ENCODE measurements at regions not wholly inside any gene's neighbourhood (a gene's known extent, or its start where the extent isn't known, plus 50 kb on each side); places are given as distances from the start of the nearest gene placed in this dataset.

- peaks cover 8% of the 10 kb centered on the region for H3K9me3 Mint-ChIP-seq
- H3K27me3 Mint-ChIP-seq (ENCODE audit: low read depth), result no peaks in the 10 kb centered on the region
- ATAC-seq, result no peak
- no peak overlapping the region for H3K4me3 Mint-ChIP-seq
- H3K4me1 Mint-ChIP-seq (ENCODE audit: low read depth), result no peaks in the 10 kb centered on the region
- no peaks in the 10 kb centered on the region for H3K36me3 Mint-ChIP-seq (ENCODE audit: insufficient read depth)
- DNase-seq, result no peak
These were observed 763.6 kb downstream of the ADGRL2 start for GRCh38 chr1:82564333-82564732.

GRCh38 chr1:82562448-82562847 lies 761.7 kb downstream of the ADGRL2 start:
- Mint-ChIP-seq H3K36me3 (ENCODE audit: insufficient read depth) (no peaks in the 10 kb centered on the region), H3K4me1 (ENCODE audit: low read depth) (no peaks in the 10 kb centered on the region), H3K4me3 (no peak overlapping the region), H3K27me3 (ENCODE audit: low read depth) (no peaks in the 10 kb centered on the region), H3K9me3 (peaks cover 8% of the 10 kb centered on the region)
- DNase-seq, result no peak
- no peak for ATAC-seq

GRCh38 chr1:82560566-82560965 lies 759.8 kb downstream of the ADGRL2 start:
- Mint-ChIP-seq H3K4me3 (no peak overlapping the region), H3K9me3 (peaks cover 8% of the 10 kb centered on the region), H3K36me3 (ENCODE audit: insufficient read depth) (no peaks in the 10 kb centered on the region), H3K27me3 (ENCODE audit: low read depth) (no peaks in the 10 kb centered on the region), H3K4me1 (ENCODE audit: low read depth) (no peaks in the 10 kb centered on the region)
- ATAC-seq (no peak), DNase-seq (no peak)

- ATAC-seq (no peak), DNase-seq (no peak)
- Mint-ChIP-seq H3K36me3 (ENCODE audit: insufficient read depth) (no peaks in the 10 kb centered on the region), H3K9me3 (peaks cover 11% of the 10 kb centered on the region), H3K27me3 (ENCODE audit: low read depth) (no peaks in the 10 kb centered on the region), H3K4me1 (ENCODE audit: low read depth) (no peaks in the 10 kb centered on the region), H3K4me3 (no peak overlapping the region)
These were observed 754.8 kb downstream of the ADGRL2 start for GRCh38 chr1:82555501-82555900.

GRCh38 chr1:82549841-82550240 lies 749.1 kb downstream of the ADGRL2 start:
- no peak for DNase-seq
- ATAC-seq, result no peak
- Mint-ChIP-seq H3K4me3 (no peak overlapping the region), H3K4me1 (ENCODE audit: low read depth) (no peaks in the 10 kb centered on the region), H3K36me3 (ENCODE audit: insufficient read depth) (no peaks in the 10 kb centered on the region), H3K27me3 (ENCODE audit: low read depth) (no peaks in the 10 kb centered on the region), H3K9me3 (peaks cover 29% of the 10 kb centered on the region)

- Mint-ChIP-seq H3K4me1 (ENCODE audit: low read depth) (no peaks in the 10 kb centered on the region), H3K36me3 (ENCODE audit: insufficient read depth) (no peaks in the 10 kb centered on the region), H3K4me3 (no peak overlapping the region), H3K27me3 (ENCODE audit: low read depth) (no peaks in the 10 kb centered on the region), H3K9me3 (peaks cover 33% of the 10 kb centered on the region)
- DNase-seq (no peak), ATAC-seq (no peak)
These were observed 742.0 kb downstream of the ADGRL2 start for GRCh38 chr1:82542766-82543165.

- no peak overlapping the region for H3K4me3 Mint-ChIP-seq
- H3K9me3 Mint-ChIP-seq, result peaks cover 33% of the 10 kb centered on the region
- no peaks in the 10 kb centered on the region for H3K27me3 Mint-ChIP-seq (ENCODE audit: low read depth)
- no peak for ATAC-seq
- H3K4me1 Mint-ChIP-seq (ENCODE audit: low read depth), result no peaks in the 10 kb centered on the region
- no peaks in the 10 kb centered on the region for H3K36me3 Mint-ChIP-seq (ENCODE audit: insufficient read depth)
- no peak for DNase-seq
These were observed 741.4 kb downstream of the ADGRL2 start for GRCh38 chr1:82542141-82542540.

GRCh38 chr1:82540006-82540405 lies 739.3 kb downstream of the ADGRL2 start:
- DNase-seq, result no peak
- peaks cover 24% of the 10 kb centered on the region for H3K9me3 Mint-ChIP-seq
- H3K4me1 Mint-ChIP-seq (ENCODE audit: low read depth), result no peaks in the 10 kb centered on the region
- no peak for ATAC-seq
- no peaks in the 10 kb centered on the region for H3K27me3 Mint-ChIP-seq (ENCODE audit: low read depth)
- no peaks in the 10 kb centered on the region for H3K36me3 Mint-ChIP-seq (ENCODE audit: insufficient read depth)
- no peak overlapping the region for H3K4me3 Mint-ChIP-seq

- Mint-ChIP-seq H3K4me3 (no peak overlapping the region), H3K27me3 (ENCODE audit: low read depth) (no peaks in the 10 kb centered on the region)
- ATAC-seq, result no peak
These were observed 738.1 kb downstream of the ADGRL2 start for GRCh38 chr1:82538876-82539275.

GRCh38 chr1:82534996-82535395 lies 734.3 kb downstream of the ADGRL2 start:
- no peak for ATAC-seq
- no peaks in the 10 kb centered on the region for H3K36me3 Mint-ChIP-seq (ENCODE audit: insufficient read depth)
- H3K27me3 Mint-ChIP-seq (ENCODE audit: low read depth), result no peaks in the 10 kb centered on the region
- H3K4me3 Mint-ChIP-seq, result no peak overlapping the region
- H3K4me1 Mint-ChIP-seq (ENCODE audit: low read depth), result no peaks in the 10 kb centered on the region
- no peak for DNase-seq
- peaks cover 5% of the 10 kb centered on the region for H3K9me3 Mint-ChIP-seq

More at GRCh38 chr1:82538876-82539275, 738.1 kb downstream of the ADGRL2 start:
- H3K4me1 Mint-ChIP-seq (ENCODE audit: low read depth), result no peaks in the 10 kb centered on the region
- DNase-seq, result no peak
- peaks cover 24% of the 10 kb centered on the region for H3K9me3 Mint-ChIP-seq
- H3K36me3 Mint-ChIP-seq (ENCODE audit: insufficient read depth), result no peaks in the 10 kb centered on the region

- DNase-seq (no peak), ATAC-seq (no peak)
- Mint-ChIP-seq H3K9me3 (no peaks in the 10 kb centered on the region), H3K27me3 (ENCODE audit: low read depth) (no peaks in the 10 kb centered on the region), H3K4me3 (no peak overlapping the region), H3K4me1 (ENCODE audit: low read depth) (no peaks in the 10 kb centered on the region), H3K36me3 (ENCODE audit: insufficient read depth) (no peaks in the 10 kb centered on the region)
These were observed 724.6 kb downstream of the ADGRL2 start for GRCh38 chr1:82525378-82525777.

- no peaks in the 10 kb centered on the region for H3K27me3 Mint-ChIP-seq (ENCODE audit: low read depth)
- H3K4me3 Mint-ChIP-seq, result no peak overlapping the region
- ATAC-seq (no peak), DNase-seq (no peak)
- no peaks in the 10 kb centered on the region for H3K36me3 Mint-ChIP-seq (ENCODE audit: insufficient read depth)
- no peaks in the 10 kb centered on the region for H3K9me3 Mint-ChIP-seq
- H3K4me1 Mint-ChIP-seq (ENCODE audit: low read depth), result no peaks in the 10 kb centered on the region
These were observed 719.9 kb downstream of the ADGRL2 start for GRCh38 chr1:82520611-82521010.

- no peak overlapping the region for H3K4me3 Mint-ChIP-seq
- no peak for ATAC-seq
- DNase-seq, result no peak
- H3K4me1 Mint-ChIP-seq (ENCODE audit: low read depth), result no peaks in the 10 kb centered on the region
- no peaks in the 10 kb centered on the region for H3K9me3 Mint-ChIP-seq
- no peaks in the 10 kb centered on the region for H3K36me3 Mint-ChIP-seq (ENCODE audit: insufficient read depth)
- H3K27me3 Mint-ChIP-seq (ENCODE audit: low read depth), result no peaks in the 10 kb centered on the region
These were observed 716.9 kb downstream of the ADGRL2 start for GRCh38 chr1:82517586-82517985.

GRCh38 chr1:82515650-82516049 lies 714.9 kb downstream of the ADGRL2 start:
- ATAC-seq (no peak), DNase-seq (no peak)
- Mint-ChIP-seq H3K27me3 (ENCODE audit: low read depth) (no peaks in the 10 kb centered on the region), H3K4me3 (no peak overlapping the region), H3K4me1 (ENCODE audit: low read depth) (no peaks in the 10 kb centered on the region), H3K9me3 (no peaks in the 10 kb centered on the region), H3K36me3 (ENCODE audit: insufficient read depth) (no peaks in the 10 kb centered on the region)

- H3K4me3 Mint-ChIP-seq, result no peak overlapping the region
- H3K9me3 Mint-ChIP-seq, result no peaks in the 10 kb centered on the region
- H3K36me3 Mint-ChIP-seq (ENCODE audit: insufficient read depth), result no peaks in the 10 kb centered on the region
- no peak for ATAC-seq
- H3K27me3 Mint-ChIP-seq (ENCODE audit: low read depth), result no peaks in the 10 kb centered on the region
- H3K4me1 Mint-ChIP-seq (ENCODE audit: low read depth), result no peaks in the 10 kb centered on the region
- no peak for DNase-seq
These were observed 710.7 kb downstream of the ADGRL2 start for GRCh38 chr1:82511441-82511840.

- no peak for DNase-seq
- Mint-ChIP-seq H3K27me3 (ENCODE audit: low read depth) (no peaks in the 10 kb centered on the region), H3K36me3 (ENCODE audit: insufficient read depth) (no peaks in the 10 kb centered on the region), H3K4me3 (no peak overlapping the region), H3K4me1 (ENCODE audit: low read depth) (no peaks in the 10 kb centered on the region), H3K9me3 (no peaks in the 10 kb centered on the region)
- ATAC-seq, result no peak
These were observed 709.7 kb downstream of the ADGRL2 start for GRCh38 chr1:82510431-82510830.
